ENCODE measurements at regions not wholly inside any gene's neighbourhood (a gene's known extent, or its start where the extent isn't known, plus 50 kb on each side); places are given as distances from the start of the nearest gene placed in this dataset.

GRCh38 chr2:167438206-167438605 is 549.9 kb downstream of the XIRP2 start:
- Histone ChIP-seq H3K4me1 (replicated peaks) (no peaks in the 10 kb centered on the region), H3K9me3 (no peaks in the 10 kb centered on the region), H3K27me3 (replicated peaks; ENCODE audit: insufficient read depth) (no peaks in the 10 kb centered on the region), H3K4me3 (no peak overlapping the region), H3K36me3 (no peaks in the 10 kb centered on the region), H3K27ac (no peak overlapping the region)
- 64% methylated on average over 2 of the region's 2 CpGs for WGBS
- no peak for TF ChIP-seq POLR2A (IDR thresholded peaks at IDR 0.05)
- TF ChIP-seq CTCF (IDR thresholded peaks at IDR 0.05) = no peak
- no peak for TF ChIP-seq POLR2AphosphoS5 (IDR thresholded peaks at IDR 0.05)
- no peak for DNase-seq (ENCODE audit: low spot score)
- intact Hi-C loops (cut with DNase I) = no loop called here

GRCh38 chr2:167431949-167432348 is 543.7 kb downstream of the XIRP2 start:
- DNase-seq (ENCODE audit: low spot score) = no peak
- no peaks in the 10 kb centered on the region for H3K4me1 ChIP-seq (replicated peaks)
- H3K27ac ChIP-seq = no peak overlapping the region
- TF ChIP-seq POLR2A (IDR thresholded peaks at IDR 0.05) (no peak), CTCF (IDR thresholded peaks at IDR 0.05) (no peak), POLR2AphosphoS5 (IDR thresholded peaks at IDR 0.05) (no peak)
- no peaks in the 10 kb centered on the region for H3K9me3 ChIP-seq
- no peaks in the 10 kb centered on the region for H3K27me3 ChIP-seq (replicated peaks; ENCODE audit: insufficient read depth)
- intact Hi-C loops (cut with DNase I) = no loop called here
- 81% methylated on average over 2 of the region's 2 CpGs for WGBS
- H3K36me3 ChIP-seq = no peaks in the 10 kb centered on the region
- no peak overlapping the region for H3K4me3 ChIP-seq

GRCh38 chr2:167430447-167430846 is 542.2 kb downstream of the XIRP2 start:
- Histone ChIP-seq H3K9me3 (no peaks in the 10 kb centered on the region), H3K4me1 (replicated peaks) (no peaks in the 10 kb centered on the region), H3K27ac (no peak overlapping the region), H3K27me3 (replicated peaks; ENCODE audit: insufficient read depth) (no peaks in the 10 kb centered on the region), H3K36me3 (no peaks in the 10 kb centered on the region), H3K4me3 (no peak overlapping the region)
- intact Hi-C loops (cut with DNase I) = no loop called here
- no peak for DNase-seq (ENCODE audit: low spot score)
- no peak for TF ChIP-seq CTCF (IDR thresholded peaks at IDR 0.05)
- TF ChIP-seq POLR2AphosphoS5 (IDR thresholded peaks at IDR 0.05) = no peak
- TF ChIP-seq POLR2A (IDR thresholded peaks at IDR 0.05) = no peak

- no peaks in the 10 kb centered on the region for H3K27me3 ChIP-seq (replicated peaks; ENCODE audit: insufficient read depth)
- DNase-seq (ENCODE audit: low spot score) = no peak
- intact Hi-C loops (cut with DNase I) = no loop called here
Observed at GRCh38 chr2:167424803-167425755, 536.8 kb downstream of the XIRP2 start.

More at GRCh38 chr2:167424803-167425755, 536.8 kb downstream of the XIRP2 start:
- WGBS = 41% methylated on average over 8 of the region's 8 CpGs
- no peaks in the 10 kb centered on the region for H3K4me1 ChIP-seq (replicated peaks)
- H3K36me3 ChIP-seq = no peaks in the 10 kb centered on the region
- TF ChIP-seq CTCF (IDR thresholded peaks at IDR 0.05) = no peak
- TF ChIP-seq POLR2AphosphoS5 (IDR thresholded peaks at IDR 0.05) = no peak
- no peak for TF ChIP-seq POLR2A (IDR thresholded peaks at IDR 0.05)
- no peak overlapping the region for H3K4me3 ChIP-seq
- no peaks in the 10 kb centered on the region for H3K9me3 ChIP-seq
- no peak overlapping the region for H3K27ac ChIP-seq
